ENCODE measurements at regions not wholly inside any gene's neighbourhood (a gene's known extent, or its start where the extent isn't known, plus 50 kb on each side); places are given as distances from the start of the nearest gene placed in this dataset.
"Not testable (repeated sequence)": the region's sequence is repeated elsewhere in the genome, so short reads cannot be mapped to it uniquely, and the experiment has no call there.

- Mint-ChIP-seq H3K4me1 (ENCODE audit: low read depth) (no peaks in the 10 kb centered on the region), H3K27ac (no peak overlapping the region), H3K4me3 (no peak overlapping the region), H3K9me3 (peaks cover 13% of the 10 kb centered on the region), H3K27me3 (peaks cover 22% of the 10 kb centered on the region), H3K36me3 (ENCODE audit: low read depth) (no peaks in the 10 kb centered on the region)
Observed at GRCh38 chr3:171915275-171915674, 72.1 kb downstream of the TMEM212 start.

DNA sequence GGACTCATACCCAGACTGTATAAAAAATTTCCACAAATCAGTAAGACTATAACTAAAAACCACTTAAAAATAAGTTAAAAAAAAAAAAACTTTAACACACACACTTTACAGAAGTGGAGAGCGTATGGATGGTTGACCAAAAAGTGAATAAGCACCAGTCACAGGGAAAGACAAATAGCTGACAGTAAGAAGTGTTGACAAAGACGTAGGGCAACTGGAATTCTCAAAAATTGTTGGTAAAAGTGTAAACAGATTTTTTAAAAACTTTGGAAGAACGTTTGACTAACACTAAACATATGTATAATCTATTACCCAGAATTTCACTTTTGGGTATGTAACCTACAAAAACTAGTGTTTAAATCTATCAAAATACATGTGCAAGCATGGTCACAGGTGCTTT lies 73.7 kb downstream of the TMEM212 start:
- no peak overlapping the region for H3K27ac Mint-ChIP-seq
- H3K27me3 Mint-ChIP-seq = peaks cover 25% of the 10 kb centered on the region
- no peaks in the 10 kb centered on the region for H3K36me3 Mint-ChIP-seq (ENCODE audit: low read depth)
- H3K9me3 Mint-ChIP-seq = peaks cover 16% of the 10 kb centered on the region
- no peaks in the 10 kb centered on the region for H3K4me1 Mint-ChIP-seq (ENCODE audit: low read depth)
- no peak overlapping the region for H3K4me3 Mint-ChIP-seq

DNA sequence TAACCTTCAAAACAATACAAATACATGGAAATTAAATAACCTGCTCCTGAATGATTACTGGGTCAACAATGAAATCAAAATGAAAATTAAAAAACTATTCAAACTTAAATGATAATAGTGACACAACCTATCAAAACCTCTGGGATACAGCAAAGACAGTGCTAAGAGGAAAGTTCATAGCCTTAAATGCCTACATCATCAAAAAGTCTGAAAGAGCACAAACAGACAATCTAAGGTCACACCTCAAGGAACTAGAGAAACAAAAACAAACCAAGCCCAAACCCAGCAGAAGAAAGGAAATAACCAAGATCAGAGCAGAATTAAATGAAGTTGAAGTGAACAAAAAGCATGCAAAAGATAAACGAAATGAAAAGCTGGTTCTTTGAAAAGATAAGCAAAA lies 79.5 kb downstream of the TMEM212 start:
- H3K4me3 Mint-ChIP-seq; H3K27ac Mint-ChIP-seq; H3K36me3 Mint-ChIP-seq (ENCODE audit: low read depth); H3K4me1 Mint-ChIP-seq (ENCODE audit: low read depth): not testable (repeated sequence)
- peaks cover 35% of the 10 kb centered on the region for H3K9me3 Mint-ChIP-seq
- peaks cover 30% of the 10 kb centered on the region for H3K27me3 Mint-ChIP-seq

DNA sequence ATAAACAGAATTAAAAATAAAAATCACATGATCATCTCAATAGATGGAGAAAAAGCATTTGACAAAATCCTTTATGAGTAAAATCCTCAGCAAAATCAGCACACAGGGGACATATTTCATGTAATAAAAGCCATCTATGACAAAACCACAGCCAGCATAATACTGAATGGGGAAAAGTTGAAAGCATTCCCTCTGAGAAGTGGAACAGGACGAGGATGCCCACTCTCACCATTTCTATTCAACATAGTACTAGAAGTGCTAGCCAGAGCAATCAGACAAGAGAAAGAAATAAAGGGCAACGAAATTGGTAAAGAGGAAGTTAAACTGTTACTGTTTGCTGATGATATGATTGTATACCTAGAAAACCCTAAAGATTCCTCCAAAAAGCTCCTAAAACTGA lies 80.5 kb downstream of the TMEM212 start:
- peaks cover 40% of the 10 kb centered on the region for H3K9me3 Mint-ChIP-seq
- peaks cover 29% of the 10 kb centered on the region for H3K27me3 Mint-ChIP-seq
- H3K36me3 Mint-ChIP-seq (ENCODE audit: low read depth); H3K27ac Mint-ChIP-seq; H3K4me3 Mint-ChIP-seq; H3K4me1 Mint-ChIP-seq (ENCODE audit: low read depth): not testable (repeated sequence)

DNA sequence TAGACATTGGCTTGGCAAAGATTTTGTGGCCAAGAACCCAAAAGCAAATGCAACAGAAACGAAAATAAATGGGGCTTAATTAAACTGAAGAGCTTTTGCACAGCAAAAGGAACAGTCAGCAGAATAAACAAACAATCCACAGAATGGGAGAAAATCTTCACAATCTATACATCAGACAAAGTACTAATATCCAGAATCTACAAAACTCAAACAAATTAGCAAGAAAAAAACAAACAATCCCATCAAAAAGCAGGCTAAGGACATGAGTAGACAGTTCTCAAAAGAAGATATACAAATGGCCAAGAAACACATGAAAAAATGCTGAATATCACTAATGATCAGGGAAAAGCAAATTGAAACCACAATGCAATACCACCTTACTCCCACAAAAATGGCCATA lies 81.7 kb downstream of the TMEM212 start:
- peaks cover 34% of the 10 kb centered on the region for H3K9me3 Mint-ChIP-seq
- H3K4me3 Mint-ChIP-seq; H3K36me3 Mint-ChIP-seq (ENCODE audit: low read depth); H3K4me1 Mint-ChIP-seq (ENCODE audit: low read depth); H3K27ac Mint-ChIP-seq: not testable (repeated sequence)
- peaks cover 24% of the 10 kb centered on the region for H3K27me3 Mint-ChIP-seq

DNA sequence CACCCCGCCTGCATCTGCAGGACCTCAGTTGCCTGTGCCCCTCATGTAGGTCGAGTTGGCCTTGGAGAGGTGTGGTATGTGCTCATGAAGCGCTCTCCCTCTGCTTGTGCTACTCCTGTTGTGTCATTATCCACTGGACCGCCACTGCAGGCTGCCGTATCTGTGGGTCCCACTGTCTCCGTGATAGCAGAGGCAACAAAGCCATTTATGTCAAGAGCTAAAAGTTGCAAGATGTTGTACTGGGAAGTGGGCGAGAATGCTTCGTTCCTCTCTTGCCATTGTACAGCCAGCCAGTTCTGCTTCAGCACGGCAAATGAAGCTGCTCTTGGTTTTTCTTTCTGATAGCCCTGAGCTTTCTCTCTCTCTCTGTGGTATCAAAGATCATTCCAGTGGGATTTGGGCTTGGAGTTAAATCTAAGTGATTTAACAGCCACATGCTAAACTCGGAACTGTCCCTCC lies 89.0 kb downstream of the TMEM212 start:
- Mint-ChIP-seq H3K9me3 (peaks cover 10% of the 10 kb centered on the region), H3K4me3 (no peak overlapping the region), H3K27ac (no peak overlapping the region), H3K27me3 (peaks cover 10% of the 10 kb centered on the region), H3K4me1 (ENCODE audit: low read depth) (peaks cover 5% of the 10 kb centered on the region), H3K36me3 (ENCODE audit: low read depth) (no peaks in the 10 kb centered on the region)

DNA sequence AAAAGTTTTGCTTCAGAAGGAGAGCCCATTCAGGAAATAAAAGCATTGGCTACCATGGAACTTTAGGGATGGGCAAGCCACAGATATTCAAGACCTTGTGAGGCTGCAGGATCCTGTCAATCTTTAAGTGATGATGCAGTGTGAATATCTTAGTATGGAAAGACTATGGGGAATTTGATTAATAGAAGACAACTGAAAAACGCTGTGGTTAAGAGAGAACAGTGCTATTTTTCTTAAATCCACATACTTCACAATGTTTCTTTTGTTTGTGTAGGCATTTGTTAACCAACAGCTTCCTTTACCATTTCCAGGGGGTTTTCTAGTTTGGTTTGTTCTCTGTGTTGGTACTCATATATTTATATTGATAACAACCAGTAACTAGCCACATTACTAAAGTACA lies 90.3 kb downstream of the TMEM212 start:
- no peaks in the 10 kb centered on the region for H3K36me3 Mint-ChIP-seq (ENCODE audit: low read depth)
- no peak overlapping the region for H3K4me3 Mint-ChIP-seq
- peaks cover 5% of the 10 kb centered on the region for H3K9me3 Mint-ChIP-seq
- H3K27ac Mint-ChIP-seq = no peak overlapping the region
- H3K27me3 Mint-ChIP-seq = peaks cover 10% of the 10 kb centered on the region
- H3K4me1 Mint-ChIP-seq (ENCODE audit: low read depth) = peaks cover 5% of the 10 kb centered on the region

- H3K27ac Mint-ChIP-seq = peak overlapping the region; percentile 17
- H3K36me3 Mint-ChIP-seq (ENCODE audit: low read depth) = no peaks in the 10 kb centered on the region
- H3K4me3 Mint-ChIP-seq = no peak overlapping the region
- H3K9me3 Mint-ChIP-seq = peaks cover 5% of the 10 kb centered on the region
- peaks cover 5% of the 10 kb centered on the region for H3K4me1 Mint-ChIP-seq (ENCODE audit: low read depth)
- H3K27me3 Mint-ChIP-seq = peaks cover 6% of the 10 kb centered on the region
Observed at GRCh38 chr3:171935261-171936123, 92.3 kb downstream of the TMEM212 start.

DNA sequence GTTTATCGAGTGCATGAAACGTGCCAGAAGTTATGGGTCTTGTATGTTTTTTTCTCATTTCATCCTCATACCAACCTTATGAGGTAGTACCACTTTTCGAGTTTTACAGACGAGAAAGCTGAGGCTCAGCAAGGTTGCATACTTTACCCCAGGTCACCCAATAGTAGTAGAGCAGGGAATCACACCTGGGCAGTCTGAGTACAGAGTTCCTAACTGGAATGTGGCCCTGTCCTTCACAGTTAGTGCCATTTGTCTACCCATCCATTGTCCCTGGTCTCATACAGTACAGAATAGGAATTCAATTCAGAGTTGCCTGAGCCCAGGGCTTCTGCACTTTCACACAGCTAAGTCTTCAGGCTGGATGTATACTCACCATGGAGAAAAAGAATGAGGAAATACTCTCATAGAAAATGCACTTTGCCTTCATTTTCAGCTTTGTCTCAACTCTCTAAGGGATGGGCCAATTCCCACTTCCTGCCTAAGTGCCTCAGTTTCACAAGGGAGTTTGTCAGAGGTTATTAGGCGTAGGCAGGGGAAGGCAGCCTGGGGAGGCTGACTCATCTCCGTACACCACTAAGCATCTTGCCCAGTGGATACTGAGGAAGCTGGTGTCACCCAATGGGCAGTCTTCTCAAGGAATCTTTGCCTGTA lies 93.2 kb downstream of the TMEM212 start:
- Mint-ChIP-seq H3K4me1 (ENCODE audit: low read depth) (peaks cover 5% of the 10 kb centered on the region), H3K4me3 (no peak overlapping the region), H3K9me3 (peaks cover 5% of the 10 kb centered on the region), H3K27me3 (peaks cover 6% of the 10 kb centered on the region), H3K36me3 (ENCODE audit: low read depth) (no peaks in the 10 kb centered on the region), H3K27ac (no peak overlapping the region)

DNA sequence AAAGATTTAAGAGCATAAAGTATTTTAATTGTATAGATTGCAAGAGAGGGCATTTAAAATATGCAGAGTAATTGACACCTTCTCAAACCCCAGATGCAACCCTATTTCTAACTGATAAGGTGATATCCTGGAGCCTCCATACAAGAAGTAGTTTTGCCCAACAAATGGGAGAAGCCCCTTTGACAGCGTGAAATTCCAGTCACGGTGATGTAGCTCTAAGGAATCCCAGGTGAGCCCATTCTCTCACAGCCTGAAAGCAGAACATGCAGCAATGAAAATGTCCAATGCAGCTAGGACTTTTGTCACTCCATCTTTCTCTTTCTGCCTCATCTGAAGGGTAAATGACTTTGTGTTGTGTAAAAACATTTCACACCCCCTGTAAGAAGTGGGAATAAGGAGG lies 96.4 kb downstream of the TMEM212 start:
- Mint-ChIP-seq H3K9me3 (peaks cover 5% of the 10 kb centered on the region), H3K36me3 (ENCODE audit: low read depth) (no peaks in the 10 kb centered on the region), H3K4me3 (no peak overlapping the region), H3K27me3 (peaks cover 8% of the 10 kb centered on the region), H3K4me1 (ENCODE audit: low read depth) (peaks cover 5% of the 10 kb centered on the region), H3K27ac (no peak overlapping the region)

GRCh38 chr3:171940151-171940649 lies 97.1 kb downstream of the TMEM212 start:
- H3K27me3 Mint-ChIP-seq = peaks cover 6% of the 10 kb centered on the region
- no peaks in the 10 kb centered on the region for H3K36me3 Mint-ChIP-seq (ENCODE audit: low read depth)
- peaks cover 5% of the 10 kb centered on the region for H3K4me1 Mint-ChIP-seq (ENCODE audit: low read depth)
- H3K27ac Mint-ChIP-seq = no peak overlapping the region
- no peaks in the 10 kb centered on the region for H3K9me3 Mint-ChIP-seq
- H3K4me3 Mint-ChIP-seq = no peak overlapping the region

DNA sequence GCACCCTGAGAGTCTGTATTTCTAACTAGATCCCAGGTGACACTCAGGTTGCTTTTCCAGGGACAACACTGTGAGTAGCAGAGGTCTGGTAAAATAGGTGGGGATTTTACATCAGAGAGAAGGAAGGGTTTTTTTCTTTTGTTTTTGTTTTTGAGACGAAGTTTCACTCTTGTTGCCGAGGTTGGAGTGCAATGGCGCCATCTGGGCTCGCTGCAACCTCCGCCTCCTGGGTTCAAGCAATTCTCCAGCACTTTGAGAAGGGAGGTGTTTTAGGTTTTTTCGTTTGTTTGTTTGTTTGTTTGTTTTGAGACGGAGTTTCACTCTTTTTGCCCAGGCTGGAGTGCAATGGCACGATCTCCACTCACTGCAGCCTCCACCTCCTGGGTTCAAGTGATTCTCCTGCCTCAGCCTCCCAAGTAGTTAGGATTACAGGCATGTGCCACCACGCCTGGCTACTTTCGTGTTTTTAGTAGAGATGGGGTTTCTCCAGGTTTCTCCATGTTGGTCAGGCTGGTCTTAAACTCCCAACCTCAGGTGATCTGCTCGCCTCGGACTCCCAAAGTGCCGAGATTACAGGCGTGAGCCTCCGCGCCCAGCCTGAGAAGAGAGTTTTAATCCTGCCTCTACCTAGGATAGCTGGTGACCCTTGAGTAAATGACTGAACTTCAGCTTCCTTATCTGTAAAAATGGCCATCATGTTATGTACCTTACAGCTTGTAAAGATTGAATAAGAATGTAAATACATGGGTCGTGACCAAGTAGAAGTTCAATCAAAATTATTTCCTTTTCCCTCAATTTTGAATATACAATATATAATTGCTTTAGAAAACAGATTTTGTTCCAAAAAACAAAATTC lies 95.9 kb upstream of the FNDC3B start:
- Mint-ChIP-seq H3K4me1 (ENCODE audit: low read depth) (no peaks in the 10 kb centered on the region), H3K9me3 (no peaks in the 10 kb centered on the region), H3K27ac (no peak overlapping the region), H3K27me3 (peaks cover 12% of the 10 kb centered on the region), H3K36me3 (ENCODE audit: low read depth) (no peaks in the 10 kb centered on the region), H3K4me3 (no peak overlapping the region)

DNA sequence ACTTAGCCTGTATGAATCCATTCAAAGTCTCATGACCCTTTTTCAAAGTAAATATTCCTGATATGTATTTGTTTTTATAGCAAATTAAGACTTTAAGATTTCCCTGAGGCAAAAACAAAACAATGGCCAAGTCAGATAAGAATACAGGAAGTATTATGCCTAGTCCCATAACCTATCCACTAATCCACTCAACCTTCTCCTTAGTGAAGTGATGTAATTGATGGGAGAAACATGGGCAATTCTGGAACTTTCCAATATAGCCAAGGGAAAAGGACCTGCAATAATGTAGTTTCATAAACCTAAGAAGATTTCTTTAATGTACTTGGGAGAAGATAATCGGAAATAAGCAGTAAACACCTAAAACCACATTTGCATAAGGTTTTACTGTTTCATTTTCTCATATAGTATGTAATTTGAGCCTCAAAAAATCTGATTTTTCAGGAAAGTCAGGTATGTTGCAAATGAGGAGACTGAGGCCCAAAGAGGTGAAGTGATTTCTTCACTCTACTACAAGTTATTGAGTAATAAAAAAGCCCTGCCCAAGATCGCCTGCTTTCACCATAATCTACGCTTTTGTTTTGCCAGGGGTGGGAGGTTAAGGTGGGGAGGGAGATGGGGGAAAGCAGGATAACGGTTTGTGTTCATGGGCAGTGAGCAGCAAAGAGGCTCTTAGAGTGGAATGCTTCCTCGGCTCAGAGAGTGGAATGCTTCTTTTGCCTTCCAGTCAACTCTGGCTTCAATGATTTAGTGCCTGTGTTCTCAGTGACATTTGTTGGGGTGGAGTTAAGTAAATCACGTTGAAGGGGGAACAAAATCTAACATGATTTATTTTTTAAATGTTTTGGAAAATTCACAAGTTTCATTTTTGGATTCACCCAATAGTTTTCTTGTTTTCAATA lies 95.0 kb upstream of the FNDC3B start:
- no peaks in the 10 kb centered on the region for H3K9me3 Mint-ChIP-seq
- no peaks in the 10 kb centered on the region for H3K36me3 Mint-ChIP-seq (ENCODE audit: low read depth)
- no peaks in the 10 kb centered on the region for H3K4me1 Mint-ChIP-seq (ENCODE audit: low read depth)
- H3K27me3 Mint-ChIP-seq = peaks cover 12% of the 10 kb centered on the region
- H3K4me3 Mint-ChIP-seq = no peak overlapping the region
- H3K27ac Mint-ChIP-seq = no peak overlapping the region

DNA sequence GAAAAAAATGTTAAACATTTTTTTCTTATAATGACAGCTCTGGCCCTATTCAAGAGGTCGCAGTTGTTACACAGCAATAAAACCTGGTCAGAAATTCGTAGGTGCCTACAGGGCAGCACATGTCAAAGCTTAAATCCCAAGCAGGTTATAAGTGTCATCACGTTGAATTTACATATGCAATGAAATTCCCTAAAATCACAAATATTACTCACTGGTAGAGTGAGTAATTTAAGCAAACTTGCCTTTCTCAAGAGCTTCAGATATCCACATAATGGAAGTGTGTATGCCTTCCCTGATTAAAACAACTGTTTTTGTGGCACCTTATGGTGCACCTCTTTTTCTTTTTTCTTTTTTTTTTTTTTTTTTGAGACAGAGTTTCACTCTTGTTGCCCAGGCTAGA lies 90.7 kb upstream of the FNDC3B start:
- no peaks in the 10 kb centered on the region for H3K4me1 Mint-ChIP-seq (ENCODE audit: low read depth)
- H3K27me3 Mint-ChIP-seq = peaks cover 20% of the 10 kb centered on the region
- H3K4me3 Mint-ChIP-seq = no peak overlapping the region
- H3K27ac Mint-ChIP-seq = no peak overlapping the region
- no peaks in the 10 kb centered on the region for H3K9me3 Mint-ChIP-seq
- H3K36me3 Mint-ChIP-seq (ENCODE audit: low read depth) = no peaks in the 10 kb centered on the region
